Endothelial cell of umbilical vein (primary cell): ENCODE measurements at regions not wholly inside any gene's neighbourhood (a gene's known extent, or its start where the extent isn't known, plus 50 kb on each side); places are given as distances from the start of the nearest gene placed in this dataset.

Experiments
- BruUV-seq: library from RNA; stranded (reverse); fragments of 400-500 nt; replicated peaks from 2 replicates; lab custom pipeline; 2021; lab: Mats Ljungman, UMichigan
- CTCF ChIA-PET: fragments of 300-600, 350-600 bp; sonication (Branson Sonifier 250); formaldehyde crosslinking; loops from one replicate; lab custom pipeline; 2021; ENCODE audit warnings: antibody characterized with exemption, inconsistent platforms; lab: Charles Lee
- POLR2A ChIA-PET: fragments of 300-600, 350-600 bp; sonication (Branson Sonifier 250); formaldehyde crosslinking; loops from one replicate; lab custom pipeline; 2021; ENCODE audit warnings: antibody characterized with exemption, inconsistent platforms; lab: Charles Lee
- DNase-seq: peaks from one replicate; pipeline ENCODE4 v3.0.0-alpha.2; 2011; ENCODE audit warnings: low read depth, low spot score
- FAIRE-seq: peaks from 2 replicates; lab custom pipeline; 2011; peaks lifted over from hg19 to GRCh38; lab: Jason Lieb, UNC
- H2AFZ ChIP-seq: 2 replicates; pipeline ENCODE4 v1.6.0; 2012; ENCODE audit warnings: low read depth, low read length, control low read depth, inconsistent platforms
- H3K27ac ChIP-seq: 2 replicates; pipeline ENCODE4 v1.5.1; 2011; ENCODE audit warnings: low read depth, mild to moderate bottlenecking, control low read depth, low read length, moderate library complexity; ENCODE audit not compliant: insufficient read depth
- H3K27me3 ChIP-seq, 2 experiments: 2 replicates each; pipeline versions ENCODE4 v1.6.0 to v1.6.1; 2011; ENCODE audit warnings: low read length in 2 of 2, mixed read lengths in 1 of 2; ENCODE audit not compliant: control insufficient read depth in 2 of 2, insufficient read depth in 2 of 2
- H3K36me3 ChIP-seq, 2 experiments: 2 replicates in 1 of 2; 3 replicates in 1 of 2; pipeline ENCODE4 v1.5.1; 2011; ENCODE audit warnings: low read length in 2 of 2, mild to moderate bottlenecking in 1 of 2, moderate library complexity in 1 of 2; ENCODE audit not compliant: control insufficient read depth in 2 of 2, insufficient read depth in 2 of 2; ENCODE audit errors: extremely low read depth in 1 of 2
- H3K4me1 ChIP-seq: 3 replicates; pipeline ENCODE4 v1.5.1; 2011; ENCODE audit warnings: mild to moderate bottlenecking, low read length; ENCODE audit not compliant: control insufficient read depth, insufficient read depth; ENCODE audit errors: extremely low read depth
- H3K4me2 ChIP-seq: 2 replicates; pipeline ENCODE4 v1.6.1; 2011; ENCODE audit warnings: low read length, control low read depth, mixed read lengths; ENCODE audit not compliant: insufficient read depth
- H3K4me3 ChIP-seq, 3 experiments: fragments of 200-600 bp in 1 of 3; sonication (generic), shearing (Covaris generic) in 1 of 3; replicated peaks in 1 of 3; 2 replicates each; pipeline ENCODE4 v1.5.1; 2011 to 2016; ENCODE audit warnings: control low read depth in 3 of 3, low read length in 3 of 3, mild to moderate bottlenecking in 2 of 3, inconsistent platforms in 1 of 3, low read depth in 1 of 3, moderate library complexity in 1 of 3; ENCODE audit not compliant: insufficient read depth in 1 of 3
- H3K79me2 ChIP-seq: 2 replicates; pipeline ENCODE4 v1.6.0; 2012; ENCODE audit warnings: low read length, inconsistent platforms; ENCODE audit not compliant: control insufficient read depth, insufficient read depth
- H3K9ac ChIP-seq: replicated peaks from 2 replicates; pipeline ENCODE3; 2011; ENCODE audit warnings: low read length, control low read depth; ENCODE audit not compliant: insufficient read depth; ENCODE audit errors: extremely low read depth
- H3K9me1 ChIP-seq: replicated peaks from 3 replicates; pipeline ENCODE4 v1.6.0; 2011; ENCODE audit warnings: mild to moderate bottlenecking, low read length; ENCODE audit not compliant: control insufficient read depth, insufficient read depth; ENCODE audit errors: extremely low read depth
- H3K9me3 ChIP-seq: replicated peaks from 2 replicates; pipeline ENCODE4 v1.5.1; 2012; ENCODE audit warnings: low read length, inconsistent platforms; ENCODE audit not compliant: control insufficient read depth, insufficient read depth
- H4K20me1 ChIP-seq: replicated peaks from 2 replicates; pipeline ENCODE3; 2011; ENCODE audit warnings: mild to moderate bottlenecking, low read length; ENCODE audit not compliant: control insufficient read depth, insufficient read depth; ENCODE audit errors: extremely low read depth
- CTCF ChIP-seq, 2 donors: IDR thresholded peaks; 1 replicate in 1 of 2; 2 replicates in 1 of 2; pipeline ENCODE4 v1.5.1; 2011; ENCODE audit warnings: low read length in 2 of 2, mild to moderate bottlenecking in 2 of 2, moderate library complexity in 2 of 2, control low read depth in 1 of 2, inconsistent platforms in 1 of 2, low read depth in 1 of 2; ENCODE audit not compliant: insufficient read depth in 1 of 2; ENCODE audit errors: extremely low read depth in 1 of 2
- EZH2 ChIP-seq: IDR thresholded peaks from 2 replicates; pipeline ENCODE4 v1.6.1; 2012; ENCODE audit warnings: borderline replicate concordance, low read depth, mild to moderate bottlenecking, moderate library complexity, low read length, inconsistent platforms; ENCODE audit not compliant: severe bottlenecking
- FOS ChIP-seq: IDR thresholded peaks from 2 replicates; pipeline ENCODE4 v1.6.1; 2011; ENCODE audit warnings: mild to moderate bottlenecking, low read length, moderate library complexity, borderline replicate concordance; ENCODE audit not compliant: insufficient read depth
- GATA2 ChIP-seq: IDR thresholded peaks from 2 replicates; pipeline ENCODE4 v1.7.0; 2011; ENCODE audit warnings: low read depth, mild to moderate bottlenecking, moderate library complexity, mixed read lengths, low read length; ENCODE audit not compliant: insufficient read length, insufficient read depth
- JUN ChIP-seq: IDR thresholded peaks from 2 replicates; pipeline ENCODE4 v1.6.1; 2011; ENCODE audit warnings: borderline replicate concordance, low read depth; ENCODE audit not compliant: insufficient read length, insufficient read depth
- MYC ChIP-seq: IDR thresholded peaks from one replicate; pipeline ENCODE4 v1.6.1; 2011; ENCODE audit warnings: mild to moderate bottlenecking, low read depth, low read length
- POLR2A ChIP-seq: IDR thresholded peaks from 2 replicates; pipeline ENCODE4 v1.6.1; 2012; ENCODE audit warnings: low read depth, mild to moderate bottlenecking, control low read depth, low read length
- POLR2AphosphoS5 ChIP-seq: IDR thresholded peaks from 2 replicates; pipeline ENCODE4 v1.6.1; 2012; ENCODE audit warnings: low read depth, mild to moderate bottlenecking, control low read depth, low read length, moderate library complexity; ENCODE audit not compliant: insufficient read depth
- dilution Hi-C: fragments of 300-500 bp; cut with MboI; formaldehyde crosslinking; loops from one replicate; pipeline ENCODE4 v1.15.0; 2019; ENCODE audit warnings: low sequenced_read_pairs; ENCODE audit not compliant: extremely low pct_ligation_motif_present
- intact Hi-C: fragments of 100-400 bp; cut with micrococcal nuclease; formaldehyde crosslinking; loops from one replicate; pipeline ENCODE4 v1.10.0; 2022
- TF ChIP-seq, protein P1 (sequence below): IDR thresholded peaks from 2 replicates; pipeline ENCODE4 v1.6.1; 2011; ENCODE audit not compliant: insufficient read depth, insufficient read length

GRCh38 chr5:84696651-84697050 is 312.0 kb upstream of the EDIL3 start:
- H3K9me3 ChIP-seq = no peaks in the 10 kb centered on the region
- intact Hi-C loops (no loop called here), dilution Hi-C loops (no loop called here)
- no peaks in the 10 kb centered on the region for H4K20me1 ChIP-seq
- POLR2A ChIA-PET = no interaction called here
- H2AFZ ChIP-seq = no peak overlapping the region
- no peak overlapping the region for H3K9ac ChIP-seq
- no peak for FAIRE-seq
- DNase-seq = no peak
- H3K36me3 ChIP-seq = no peaks in the 10 kb centered on the region
- CTCF ChIA-PET = no interaction called here
- TF ChIP-seq CTCF (IDR thresholded peaks at IDR 0.05; ENCODE audit: extremely low read depth in 1 of 2, insufficient read depth in 1 of 2, low read depth in 1 of 2, low read length in 2 of 2) (no peak), JUN (no peak)
- no peaks in the 10 kb centered on the region for H3K27me3 ChIP-seq
- no peak overlapping the region for H3K4me2 ChIP-seq
- no peak overlapping the region for H3K4me3 ChIP-seq
- no TSS peak for BruUV-seq
- no peak overlapping the region for H3K27ac ChIP-seq
- no peaks in the 10 kb centered on the region for H3K4me1 ChIP-seq
- H3K79me2 ChIP-seq = no peaks in the 10 kb centered on the region
- H3K9me1 ChIP-seq = no peaks in the 10 kb centered on the region

GRCh38 chr5:84695330-84695729 is 310.6 kb upstream of the EDIL3 start:
- Histone ChIP-seq H3K4me1 (no peaks in the 10 kb centered on the region), H3K4me3 (no peak overlapping the region), H3K36me3 (no peaks in the 10 kb centered on the region), H3K79me2 (no peaks in the 10 kb centered on the region), H3K27me3 (no peaks in the 10 kb centered on the region), H3K27ac (no peak overlapping the region), H3K9me1 (no peaks in the 10 kb centered on the region), H4K20me1 (no peaks in the 10 kb centered on the region), H2AFZ (no peak overlapping the region), H3K9me3 (no peaks in the 10 kb centered on the region), H3K9ac (no peak overlapping the region), H3K4me2 (no peak overlapping the region)
- FAIRE-seq (no peak), DNase-seq (no peak)
- no TSS peak for BruUV-seq
- CTCF ChIA-PET = no interaction called here
- intact Hi-C loops (no loop called here), dilution Hi-C loops (no loop called here)
- no peak for TF ChIP-seq POLR2A
- no peak for TF ChIP-seq MYC
- TF ChIP-seq, protein P1, sequence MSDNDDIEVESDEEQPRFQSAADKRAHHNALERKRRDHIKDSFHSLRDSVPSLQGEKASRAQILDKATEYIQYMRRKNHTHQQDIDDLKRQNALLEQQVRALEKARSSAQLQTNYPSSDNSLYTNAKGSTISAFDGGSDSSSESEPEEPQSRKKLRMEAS = no peak
- TF ChIP-seq GATA2 = no peak
- TF ChIP-seq EZH2 = no peak
- no peak for TF ChIP-seq FOS
- TF ChIP-seq CTCF (IDR thresholded peaks at IDR 0.05; ENCODE audit: extremely low read depth in 1 of 2, insufficient read depth in 1 of 2, low read depth in 1 of 2, low read length in 2 of 2) = no peak
- TF ChIP-seq POLR2AphosphoS5 = no peak
- TF ChIP-seq JUN = no peak
- POLR2A ChIA-PET = no interaction called here
